GM12878 (cell line): ENCODE measurements at regions not wholly inside any gene's neighbourhood (a gene's known extent, or its start where the extent isn't known, plus 50 kb on each side); places are given as distances from the start of the nearest gene placed in this dataset.

ENCODE experiments used
- ATAC-seq: fragments of 200-7000 bp; cut with Tn5 transposase; 3 replicates; pipeline ENCODE4 v1.9.1; 2020; ENCODE audit warnings: mild to moderate bottlenecking, moderate library complexity
- BruUV-seq: library from RNA; stranded (reverse); fragments of 400-500 nt; replicated peaks from 2 replicates; lab custom pipeline; 2021; lab: Mats Ljungman, UMichigan
- CTCF ChIA-PET: fragments of 300-600 bp; sonication (Branson Sonifier 250); formaldehyde crosslinking; extraction: SDS; loops from one replicate; lab custom pipeline; 2021; ENCODE audit warnings: inconsistent platforms; lab: Yijun Ruan, JAX
- POLR2A ChIA-PET: fragments of 350-600 bp; formaldehyde crosslinking; extraction: SDS; loops from one replicate; lab custom pipeline; 2021; ENCODE audit warnings: inconsistent platforms; lab: Charles Lee
- RAD21 ChIA-PET: fragments of 300-600 bp; sonication (Branson Sonifier 250); formaldehyde crosslinking; loops from one replicate; lab custom pipeline; 2023; ENCODE audit warnings: antibody characterized with exemption; ENCODE audit not compliant: unreplicated experiment; lab: Charles Lee
- SMC1A ChIA-PET: fragments of 300-600 bp; sonication (Branson Sonifier 250); formaldehyde crosslinking; loops from one replicate; lab custom pipeline; 2023; ENCODE audit not compliant: unreplicated experiment, uncharacterized antibody; lab: Charles Lee
- DNase-seq: peaks from one replicate; pipeline ENCODE4 v3.0.0-alpha.2; 2011; ENCODE audit warnings: low read depth, low spot score
- FAIRE-seq: peaks from 3 replicates; lab custom pipeline; 2011; peaks lifted over from hg19 to GRCh38; lab: Jason Lieb, UNC
- H2AFZ ChIP-seq: 2 replicates; pipeline ENCODE4 v1.6.0; 2011; ENCODE audit warnings: low read depth, low read length, control low read depth; ENCODE audit not compliant: control insufficient read depth
- H3K27ac ChIP-seq: 2 replicates; pipeline ENCODE4 v1.5.1; 2011; ENCODE audit warnings: control low read depth; ENCODE audit not compliant: control insufficient read depth, insufficient read depth
- H3K27me3 ChIP-seq, 2 experiments: replicated peaks in 1 of 2; 2 replicates each; pipeline versions ENCODE4 v1.6.0 to v1.6.1; 2011; ENCODE audit warnings: low read length in 1 of 2; ENCODE audit not compliant: control insufficient read depth in 2 of 2, insufficient read depth in 2 of 2
- H3K36me3 ChIP-seq, 2 experiments: 2 replicates each; pipeline ENCODE4 v1.5.1; 2011; ENCODE audit warnings: low read length in 1 of 2; ENCODE audit not compliant: control insufficient read depth in 2 of 2, insufficient read depth in 2 of 2
- H3K4me1 ChIP-seq: 2 replicates; pipeline ENCODE4 v1.6.1; 2011; ENCODE audit warnings: mild to moderate bottlenecking, low read length, moderate library complexity, mixed read lengths; ENCODE audit not compliant: control insufficient read depth, insufficient read depth
- H3K4me2 ChIP-seq: 2 replicates; pipeline ENCODE4 v1.6.0; 2011; ENCODE audit warnings: control low read depth; ENCODE audit not compliant: control insufficient read depth, insufficient read depth
- H3K4me3 ChIP-seq: fragments of 200-600 bp; sonication (generic); 2 replicates; pipeline ENCODE4 v1.5.1; 2016
- H3K79me2 ChIP-seq: 2 replicates; pipeline ENCODE4 v1.6.0; 2011; ENCODE audit warnings: low read length; ENCODE audit not compliant: control insufficient read depth, insufficient read depth
- H3K9ac ChIP-seq: 2 replicates; pipeline ENCODE4 v1.8.0; 2011; ENCODE audit warnings: low read length, control low read depth, mixed read lengths; ENCODE audit not compliant: control insufficient read depth, insufficient read depth
- H3K9me3 ChIP-seq: replicated peaks from 3 replicates; pipeline ENCODE4 v1.5.1; 2011; ENCODE audit warnings: mild to moderate bottlenecking, low read length; ENCODE audit not compliant: control insufficient read depth, insufficient read depth
- H4K20me1 ChIP-seq: 2 replicates; pipeline ENCODE4 v1.6.0; 2011; ENCODE audit not compliant: control insufficient read depth, insufficient read depth
- BHLHE40 ChIP-seq, 2 experiments: fragments of 450-650 bp in 1 of 2; IDR thresholded peaks; 2 replicates each; pipeline ENCODE4 v1.6.1; 2011 to 2017; ENCODE audit warnings: low read depth in 2 of 2, borderline replicate concordance in 1 of 2, improper control_type of control experiment in 1 of 2, low read length in 1 of 2, mild to moderate bottlenecking in 1 of 2
- BRCA1 ChIP-seq: IDR thresholded peaks from 2 replicates; pipeline ENCODE4 v1.6.1; 2011; ENCODE audit warnings: low read depth, low read length, improper control_type of control experiment
- CEBPB ChIP-seq, 2 experiments: fragments of 150-350 bp in 1 of 2; IDR thresholded peaks; 2 replicates each; pipeline ENCODE4 v1.6.1; 2012 to 2014; ENCODE audit warnings: low read depth in 2 of 2, low read length in 2 of 2, borderline replicate concordance in 1 of 2, inconsistent platforms in 1 of 2
- DPF2 ChIP-seq: fragments of 450-650 bp; IDR thresholded peaks from 2 replicates; pipeline ENCODE4 v1.6.1; 2017; ENCODE audit warnings: mild to moderate bottlenecking
- EED ChIP-seq: sonication (generic); IDR thresholded peaks from 2 replicates; pipeline ENCODE4 v1.6.1; 2016; ENCODE audit warnings: antibody characterized with exemption, low read depth
- IRF4 ChIP-seq: IDR thresholded peaks from 2 replicates; pipeline ENCODE4 v1.6.1; 2011; ENCODE audit warnings: low read depth, low read length
- MTA2 ChIP-seq: fragments of 450-650 bp; IDR thresholded peaks from 2 replicates; pipeline ENCODE4 v1.6.1; 2016; ENCODE audit warnings: low read depth, mild to moderate bottlenecking, moderate library complexity
- NR2C2 ChIP-seq: IDR thresholded peaks from 2 replicates; pipeline ENCODE4 v1.6.1; 2011; ENCODE audit warnings: borderline replicate concordance, low read depth; ENCODE audit not compliant: control insufficient read depth, insufficient read length
- NR2F1 ChIP-seq: fragments of 450-650 bp; conservative IDR thresholded peaks from 2 replicates; pipeline ENCODE4 v1.6.1; 2017; ENCODE audit warnings: mild to moderate bottlenecking
- SPI1 ChIP-seq: IDR thresholded peaks from 2 replicates; pipeline ENCODE4 v1.6.1; 2011; ENCODE audit warnings: low read depth, mild to moderate bottlenecking, low read length, moderate library complexity, borderline replicate concordance; ENCODE audit not compliant: insufficient read depth
- TCF7 ChIP-seq: IDR thresholded peaks from 2 replicates; pipeline ENCODE4 v1.6.1; 2014; ENCODE audit warnings: antibody characterized with exemption, borderline replicate concordance
- ZNF24 ChIP-seq: fragments of 450-650 bp; IDR thresholded peaks from 2 replicates; pipeline ENCODE4 v1.6.1; 2017; ENCODE audit warnings: antibody characterized with exemption, mild to moderate bottlenecking
- ZSCAN29 ChIP-seq: fragments of 450-650 bp; IDR thresholded peaks from 2 replicates; pipeline ENCODE4 v1.6.1; 2017; ENCODE audit warnings: mild to moderate bottlenecking, moderate library complexity
- WGBS: methylation state at CpG from one replicate; pipeline ENCODE4 v1.1.6; 2016; ENCODE audit warnings: low lambda C conversion rate; ENCODE audit not compliant: insufficient replicate concordance, insufficient coverage; ENCODE audit errors: missing lambda C conversion rate; 5-methylcytosine and 5-hydroxymethylcytosine counted together
- in situ Hi-C: fragments of 300-500 bp; cut with MboI; formaldehyde crosslinking; loops from 9 replicates; pipeline ENCODE4 v1.14.3; 2018; ENCODE audit warnings: mixed read lengths
- intact Hi-C: fragments of 100-400 bp; cut with micrococcal nuclease; formaldehyde crosslinking; loops from one replicate; pipeline ENCODE4 v1.14.2; 2022; ENCODE audit not compliant: unreplicated experiment

DNA sequence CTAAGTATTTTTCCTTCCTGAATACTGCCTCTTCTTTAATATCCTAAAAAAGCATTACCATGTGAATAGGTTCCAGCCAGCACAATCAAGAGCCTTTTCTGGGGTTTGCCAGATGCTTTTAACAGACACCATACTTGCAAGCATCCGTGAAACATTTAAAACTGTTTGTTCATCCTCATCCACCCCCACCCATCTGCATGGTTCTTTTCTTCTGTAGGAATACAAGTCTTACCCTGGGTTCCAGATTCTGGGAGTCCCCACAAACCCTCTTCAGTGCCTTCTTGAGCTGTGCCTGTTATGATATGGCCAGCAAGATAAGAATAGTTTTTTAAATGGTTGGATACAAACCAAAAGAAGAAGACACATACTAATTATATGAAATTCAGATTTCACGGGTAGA is 354.9 kb upstream of the PLXNA2 start:
- ChIA-PET POLR2A (no interaction called here), SMC1A (interaction anchor here (1.2 kb wide), 1 partner anchor 25 kb away, joined by 3 read pairs; no protein-coding TSS in a partner anchor), RAD21 (no interaction called here), CTCF (no interaction called here)
- no peak overlapping the region for H2AFZ ChIP-seq
- in situ Hi-C loops (no loop called here), intact Hi-C loops (no loop called here)
- no peak for TF ChIP-seq ZSCAN29
- no peak for TF ChIP-seq SPI1
- TF ChIP-seq MTA2: no peak
- TF ChIP-seq BHLHE40 (IDR thresholded peaks at IDR 0.05; ENCODE audit: borderline replicate concordance in 1 of 2, low read depth in 2 of 2, low read length in 1 of 2): no peak
- no peak for TF ChIP-seq DPF2
- no peak for TF ChIP-seq BRCA1
- no peak for TF ChIP-seq TCF7
- TF ChIP-seq ZNF24: no peak
- TF ChIP-seq NR2F1: no peak
- TF ChIP-seq NR2C2: no peak
- no peak for TF ChIP-seq CEBPB (IDR thresholded peaks at IDR 0.05; ENCODE audit: borderline replicate concordance in 1 of 2, low read depth in 2 of 2, low read length in 2 of 2)
- TF ChIP-seq EED: no peak
- TF ChIP-seq IRF4: no peak
- no peaks in the 10 kb centered on the region for H3K9me3 ChIP-seq
- DNase-seq: no peak
- no peak overlapping the region for H3K4me2 ChIP-seq
- no peaks in the 10 kb centered on the region; a peak in 1 of 4 replicates for H3K27me3 ChIP-seq
- H4K20me1 ChIP-seq: no peaks in the 10 kb centered on the region
- WGBS: 33% methylated on average over 2 of the region's 2 CpGs
- no peak overlapping the region for H3K9ac ChIP-seq
- no peak for FAIRE-seq
- H3K79me2 ChIP-seq: no peaks in the 10 kb centered on the region
- peaks cover 7% of the 10 kb centered on the region for H3K4me1 ChIP-seq
- BruUV-seq: no TSS peak
- ATAC-seq: no peak
- no peak overlapping the region for H3K4me3 ChIP-seq
- no peak overlapping the region for H3K27ac ChIP-seq
- H3K36me3 ChIP-seq: no peaks in the 10 kb centered on the region
